Nephron (organoid): ENCODE measurements at regions not wholly inside any gene's neighbourhood (a gene's known extent, or its start where the extent isn't known, plus 50 kb on each side); places are given as distances from the start of the nearest gene placed in this dataset.
"Not testable (repeated sequence)": the region's sequence is repeated elsewhere in the genome, so short reads cannot be mapped to it uniquely, and the experiment has no call there.

Experiments used
- H3K27ac Mint-ChIP-seq, 3 experiments: 2 replicates each; pipeline ENCODE4 v1.8.0; 2020; ENCODE audit warnings: mixed read lengths in 3 of 3, mild to moderate bottlenecking in 2 of 3, moderate library complexity in 1 of 3
- H3K27me3 Mint-ChIP-seq: 2 replicates; pipeline ENCODE4 v1.8.0; 2021; ENCODE audit warnings: low read depth, mild to moderate bottlenecking, moderate library complexity, mixed read lengths
- H3K36me3 Mint-ChIP-seq: 2 replicates; pipeline ENCODE4 v1.8.0; 2020; ENCODE audit warnings: low read depth, mixed read lengths
- H3K4me1 Mint-ChIP-seq: 2 replicates; pipeline ENCODE4 v1.8.0; 2020; ENCODE audit warnings: mixed read lengths
- H3K4me3 Mint-ChIP-seq, 3 experiments: 2 replicates each; pipeline ENCODE4 v1.8.0; 2020; ENCODE audit warnings: mild to moderate bottlenecking in 3 of 3, mixed read lengths in 3 of 3, moderate library complexity in 2 of 3
- H3K9me3 Mint-ChIP-seq: 2 replicates; pipeline ENCODE4 v1.8.0; 2020; ENCODE audit warnings: mixed read lengths
- TF ChIP-seq, protein P1 (sequence below), 3 experiments: fragments of 200-600 bp; sonication (generic); IDR thresholded peaks; one replicate each; pipeline ENCODE4 v1.5.0; 2021; ENCODE audit warnings: antibody characterized with exemption in 3 of 3; ENCODE audit not compliant: unreplicated experiment in 3 of 3

DNA sequence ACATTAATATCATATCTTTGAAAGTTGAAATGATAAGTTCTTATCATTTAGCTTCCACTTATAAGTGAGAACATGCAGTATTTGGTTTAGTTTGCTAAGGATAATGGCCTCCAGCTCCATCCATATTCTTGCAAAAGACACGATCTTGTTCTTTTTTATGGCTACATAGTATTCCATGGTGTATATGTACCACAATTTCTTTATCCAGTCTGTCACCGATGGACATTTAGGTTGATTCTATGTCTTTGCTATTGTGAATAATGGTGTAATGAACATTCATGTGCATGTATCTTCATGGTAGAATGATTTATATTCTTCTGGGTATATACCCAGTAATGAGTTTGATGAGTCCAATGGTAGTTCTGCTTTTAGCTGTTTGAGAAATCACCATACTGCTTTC, 135.0 kb upstream of the PRR16 start:
- Mint-ChIP-seq H3K27me3 (no peaks in the 10 kb centered on the region), H3K4me1 (no peaks in the 10 kb centered on the region), H3K36me3 (no peaks in the 10 kb centered on the region), H3K9me3 (peaks cover 6% of the 10 kb centered on the region), H3K4me3 (no peak overlapping the region), H3K27ac (no peak overlapping the region)
- TF ChIP-seq, protein P1, sequence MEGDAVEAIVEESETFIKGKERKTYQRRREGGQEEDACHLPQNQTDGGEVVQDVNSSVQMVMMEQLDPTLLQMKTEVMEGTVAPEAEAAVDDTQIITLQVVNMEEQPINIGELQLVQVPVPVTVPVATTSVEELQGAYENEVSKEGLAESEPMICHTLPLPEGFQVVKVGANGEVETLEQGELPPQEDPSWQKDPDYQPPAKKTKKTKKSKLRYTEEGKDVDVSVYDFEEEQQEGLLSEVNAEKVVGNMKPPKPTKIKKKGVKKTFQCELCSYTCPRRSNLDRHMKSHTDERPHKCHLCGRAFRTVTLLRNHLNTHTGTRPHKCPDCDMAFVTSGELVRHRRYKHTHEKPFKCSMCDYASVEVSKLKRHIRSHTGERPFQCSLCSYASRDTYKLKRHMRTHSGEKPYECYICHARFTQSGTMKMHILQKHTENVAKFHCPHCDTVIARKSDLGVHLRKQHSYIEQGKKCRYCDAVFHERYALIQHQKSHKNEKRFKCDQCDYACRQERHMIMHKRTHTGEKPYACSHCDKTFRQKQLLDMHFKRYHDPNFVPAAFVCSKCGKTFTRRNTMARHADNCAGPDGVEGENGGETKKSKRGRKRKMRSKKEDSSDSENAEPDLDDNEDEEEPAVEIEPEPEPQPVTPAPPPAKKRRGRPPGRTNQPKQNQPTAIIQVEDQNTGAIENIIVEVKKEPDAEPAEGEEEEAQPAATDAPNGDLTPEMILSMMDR (IDR thresholded peaks at IDR 0.05; ENCODE audit: unreplicated experiment in 3 of 3): no peak

DNA sequence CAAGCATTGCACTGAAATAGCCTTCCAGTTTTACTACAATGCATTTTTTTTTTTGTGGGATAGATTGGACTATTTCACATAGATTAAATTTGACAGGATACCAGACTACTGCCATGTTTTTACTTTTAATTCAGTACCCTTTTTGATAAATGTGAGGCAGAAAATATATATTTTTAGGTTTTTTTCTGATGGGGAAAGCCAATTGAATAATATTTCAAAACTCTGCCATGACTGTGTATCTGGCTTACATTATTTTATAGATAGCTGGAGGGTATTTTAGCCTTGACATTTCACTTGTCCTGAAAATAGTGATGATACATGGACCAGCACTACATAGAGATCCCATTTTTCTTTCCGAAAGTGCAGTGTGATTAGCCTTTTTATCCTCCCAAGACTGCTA, 133.5 kb upstream of the PRR16 start:
- H3K27ac Mint-ChIP-seq: no peak overlapping the region
- no peaks in the 10 kb centered on the region for H3K27me3 Mint-ChIP-seq
- TF ChIP-seq, protein P1 (IDR thresholded peaks at IDR 0.05; ENCODE audit: unreplicated experiment in 3 of 3): no peak
- H3K36me3 Mint-ChIP-seq: no peaks in the 10 kb centered on the region
- no peaks in the 10 kb centered on the region for H3K4me1 Mint-ChIP-seq
- no peak overlapping the region for H3K4me3 Mint-ChIP-seq
- H3K9me3 Mint-ChIP-seq: peaks cover 2% of the 10 kb centered on the region

DNA sequence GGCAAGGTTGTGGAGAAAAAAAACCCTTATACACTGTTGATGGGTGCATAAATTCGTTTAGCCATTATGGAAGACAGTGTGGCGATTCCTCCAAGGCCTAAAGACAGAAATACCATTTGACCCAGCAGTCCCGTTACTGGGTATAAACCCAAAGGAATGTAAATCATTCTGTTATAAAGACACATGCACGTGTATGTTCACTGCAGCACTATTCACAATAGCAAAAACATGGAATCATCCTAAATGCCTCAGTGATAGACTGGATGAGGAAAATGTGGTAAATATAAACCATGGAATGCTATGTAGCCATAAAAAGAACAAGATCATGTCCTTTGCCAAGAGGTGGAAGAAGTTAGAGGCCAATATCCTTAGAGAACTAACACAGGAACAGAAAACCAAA, 119.9 kb upstream of the PRR16 start:
- no peak overlapping the region for H3K4me3 Mint-ChIP-seq
- no peaks in the 10 kb centered on the region for H3K27me3 Mint-ChIP-seq
- H3K4me1 Mint-ChIP-seq: no peaks in the 10 kb centered on the region
- TF ChIP-seq, protein P1 (IDR thresholded peaks at IDR 0.05; ENCODE audit: unreplicated experiment in 3 of 3): no peak
- no peak overlapping the region for H3K27ac Mint-ChIP-seq
- H3K36me3 Mint-ChIP-seq: no peaks in the 10 kb centered on the region
- H3K9me3 Mint-ChIP-seq: no peaks in the 10 kb centered on the region

DNA sequence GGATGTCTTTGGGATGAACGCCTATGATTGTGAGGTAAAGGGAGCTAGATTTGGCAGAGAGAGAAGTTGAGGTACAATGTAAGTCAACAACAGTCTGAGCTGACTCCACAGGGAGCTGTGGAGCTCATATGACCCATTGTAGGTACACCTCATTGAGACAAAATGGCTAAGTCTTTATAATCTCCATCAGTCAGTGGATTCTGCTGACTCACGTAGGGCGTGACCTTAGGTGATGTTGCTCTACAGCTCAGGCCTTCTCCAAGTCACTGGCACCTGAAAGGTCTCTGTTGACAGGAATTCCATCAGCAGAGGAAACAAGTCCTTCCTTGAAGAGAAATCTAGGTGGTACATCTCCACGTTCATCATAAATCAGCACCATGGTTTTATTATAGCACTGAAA, 118.2 kb upstream of the PRR16 start:
- TF ChIP-seq, protein P1 (IDR thresholded peaks at IDR 0.05; ENCODE audit: unreplicated experiment in 3 of 3): no peak
- Mint-ChIP-seq H3K4me3 (no peak overlapping the region), H3K27ac (no peak overlapping the region), H3K27me3 (no peaks in the 10 kb centered on the region), H3K36me3 (no peaks in the 10 kb centered on the region), H3K9me3 (peaks cover 6% of the 10 kb centered on the region), H3K4me1 (no peaks in the 10 kb centered on the region)

DNA sequence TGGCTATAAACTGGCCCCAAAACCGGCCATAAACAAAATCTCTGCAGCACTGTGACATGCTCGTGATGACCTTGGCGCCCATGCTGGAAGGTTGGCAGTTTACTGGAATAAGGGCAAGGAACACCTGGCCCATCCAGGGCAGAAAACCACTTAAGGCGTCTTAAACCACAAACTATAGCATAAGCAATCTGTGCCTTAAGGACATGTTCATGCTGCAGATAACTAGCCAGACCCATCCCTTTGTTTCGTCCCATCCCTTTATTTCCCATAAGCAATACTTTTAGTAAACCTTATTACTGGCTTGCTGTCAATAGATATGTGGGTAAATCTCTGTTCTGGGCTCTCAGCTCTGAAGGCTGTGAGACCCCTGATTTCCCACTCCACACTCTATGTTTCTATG, 113.0 kb upstream of the PRR16 start:
- not testable (repeated sequence) for H3K27me3 Mint-ChIP-seq, H3K27ac Mint-ChIP-seq, H3K4me3 Mint-ChIP-seq, H3K4me1 Mint-ChIP-seq, H3K36me3 Mint-ChIP-seq
- H3K9me3 Mint-ChIP-seq: peaks cover 12% of the 10 kb centered on the region

DNA sequence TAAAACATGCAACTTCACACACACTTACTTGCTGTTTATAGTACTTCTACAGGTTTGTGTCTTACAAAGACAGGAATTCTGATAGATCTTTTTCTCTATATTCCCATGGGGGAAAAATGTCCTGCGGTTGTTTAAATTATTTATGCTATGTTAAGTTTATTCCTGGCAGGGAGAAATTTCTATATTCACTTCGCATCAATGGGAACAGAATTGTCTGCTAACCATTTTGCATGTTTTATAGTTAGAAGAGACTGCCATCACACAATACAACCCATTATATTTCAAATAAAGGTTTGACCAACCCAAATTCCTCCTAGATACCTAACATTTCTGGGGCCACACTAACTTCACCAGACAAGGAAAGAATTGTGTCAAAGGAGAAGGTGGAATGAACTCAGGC, 110.0 kb upstream of the PRR16 start:
- TF ChIP-seq, protein P1 (IDR thresholded peaks at IDR 0.05; ENCODE audit: unreplicated experiment in 3 of 3): no peak
- Mint-ChIP-seq H3K9me3 (peaks cover 12% of the 10 kb centered on the region), H3K27me3 (no peaks in the 10 kb centered on the region), H3K36me3 (no peaks in the 10 kb centered on the region), H3K4me1 (no peaks in the 10 kb centered on the region), H3K4me3 (no peak overlapping the region), H3K27ac (no peak overlapping the region)

DNA sequence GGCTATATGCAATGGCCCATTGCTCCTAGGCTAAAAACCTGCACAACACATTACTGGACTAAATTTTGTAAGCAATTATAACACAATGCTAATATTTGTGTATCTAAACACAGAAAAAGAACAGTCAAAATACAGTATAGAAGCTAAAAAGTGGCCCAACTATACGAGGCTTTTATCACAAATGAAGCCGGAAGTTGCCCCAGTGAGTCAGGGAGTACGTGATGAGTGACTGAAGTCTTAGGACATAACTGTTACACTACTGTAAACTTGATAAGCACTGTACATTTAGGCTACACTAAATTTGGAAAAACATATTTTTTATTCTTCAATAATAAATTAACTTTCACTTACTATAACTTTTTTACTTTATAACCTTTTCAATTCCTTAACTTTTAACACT, 105.2 kb upstream of the PRR16 start:
- no peaks in the 10 kb centered on the region for H3K27me3 Mint-ChIP-seq
- H3K9me3 Mint-ChIP-seq: no peaks in the 10 kb centered on the region
- H3K4me1 Mint-ChIP-seq: no peaks in the 10 kb centered on the region
- no peaks in the 10 kb centered on the region for H3K36me3 Mint-ChIP-seq
- TF ChIP-seq, protein P1 (IDR thresholded peaks at IDR 0.05; ENCODE audit: unreplicated experiment in 3 of 3): no peak
- no peak overlapping the region for H3K4me3 Mint-ChIP-seq
- H3K27ac Mint-ChIP-seq: no peak overlapping the region
